VCaP (cell line): ENCODE measurements at regions not wholly inside any gene's neighbourhood (a gene's known extent, or its start where the extent isn't known, plus 50 kb on each side); places are given as distances from the start of the nearest gene placed in this dataset.
A peak's percentile ranks its signal among the peaks of the same experiment; 100 is the strongest.
"Not testable (repeated sequence)": the region's sequence is repeated elsewhere in the genome, so short reads cannot be mapped to it uniquely, and the experiment has no call there.

ENCODE experiments used
- H3K27ac ChIP-seq: fragments of 450-650 bp; 2 replicates; pipeline ENCODE4 v1.5.1; 2017
- CTCF ChIP-seq: fragments of 450-650 bp; conservative IDR thresholded peaks from 2 replicates; pipeline ENCODE4 v1.5.1; 2017; ENCODE audit warnings: mild to moderate bottlenecking, moderate library complexity

GRCh38 chr18:70698574-70698973, 409.7 kb downstream of the SOCS6 start:
- TF ChIP-seq CTCF: no peak
- no peak overlapping the region for H3K27ac ChIP-seq

- peak overlapping the region; percentile 41; the same call in 1 of the 2 replicates for H3K27ac ChIP-seq
- no peak for TF ChIP-seq CTCF
Observed at GRCh38 chr18:70693246-70693645, 404.4 kb downstream of the SOCS6 start.

GRCh38 chr18:70689765-70690164, 400.9 kb downstream of the SOCS6 start:
- H3K27ac ChIP-seq: not testable (repeated sequence)

GRCh38 chr18:70688286-70688685, 399.4 kb downstream of the SOCS6 start:
- no peak overlapping the region for H3K27ac ChIP-seq
- TF ChIP-seq CTCF: no peak

- no peak overlapping the region for H3K27ac ChIP-seq
- TF ChIP-seq CTCF: no peak
Observed at GRCh38 chr18:70684821-70685220, 396.0 kb downstream of the SOCS6 start.

- no peak for TF ChIP-seq CTCF
- no peak overlapping the region for H3K27ac ChIP-seq
Observed at GRCh38 chr18:70683263-70683662, 394.4 kb downstream of the SOCS6 start.

- no peak for TF ChIP-seq CTCF
- H3K27ac ChIP-seq: no peak overlapping the region
Observed at GRCh38 chr18:70674896-70675295, 386.1 kb downstream of the SOCS6 start.

GRCh38 chr18:70673831-70674230, 385.0 kb downstream of the SOCS6 start:
- H3K27ac ChIP-seq: no peak overlapping the region
- TF ChIP-seq CTCF: no peak
